NCI-H1092 (cell line): ENCODE measurements at regions not wholly inside any gene's neighbourhood (a gene's known extent, or its start where the extent isn't known, plus 50 kb on each side); places are given as distances from the start of the nearest gene placed in this dataset.

Experiments
- DNase-seq: peaks from one replicate; lab custom pipeline; 2025; lab: John Stamatoyannopoulos, UW

- DNase-seq = no peak
Measured at GRCh38 chr14:98999345-98999744, 272.7 kb downstream of the BCL11B start.

GRCh38 chr14:98999901-99000300 is 272.1 kb downstream of the BCL11B start:
- DNase-seq = no peak

- no peak for DNase-seq
Measured at GRCh38 chr14:99001241-99001640, 270.8 kb downstream of the BCL11B start.

GRCh38 chr14:99003646-99004045 is 268.4 kb downstream of the BCL11B start:
- no peak for DNase-seq

- no peak for DNase-seq
Measured at GRCh38 chr14:99004112-99004511, 267.9 kb downstream of the BCL11B start.

- DNase-seq = no peak
Measured at GRCh38 chr14:99006276-99006675, 265.7 kb downstream of the BCL11B start.

- no peak for DNase-seq
Measured at GRCh38 chr14:99007795-99008194, 264.2 kb downstream of the BCL11B start.

- no peak for DNase-seq
Measured at GRCh38 chr14:99009871-99010270, 262.1 kb downstream of the BCL11B start.

GRCh38 chr14:99011385-99011784 is 260.6 kb downstream of the BCL11B start:
- DNase-seq = no peak

GRCh38 chr14:99012703-99013102 is 259.3 kb downstream of the BCL11B start:
- DNase-seq = no peak

GRCh38 chr14:99015833-99016232 is 256.2 kb downstream of the BCL11B start:
- DNase-seq = no peak

GRCh38 chr14:99023371-99023770 is 248.6 kb downstream of the BCL11B start:
- no peak for DNase-seq

GRCh38 chr14:99024926-99025325 is 247.1 kb downstream of the BCL11B start:
- no peak for DNase-seq

- DNase-seq = no peak
Measured at GRCh38 chr14:99025418-99025817, 246.6 kb downstream of the BCL11B start.

GRCh38 chr14:99026471-99026870 is 245.5 kb downstream of the BCL11B start:
- no peak for DNase-seq

- no peak for DNase-seq
Measured at GRCh38 chr14:99028041-99028440, 244.0 kb downstream of the BCL11B start.

- no peak for DNase-seq
Measured at GRCh38 chr14:99028521-99028920, 243.5 kb downstream of the BCL11B start.

- no peak for DNase-seq
Measured at GRCh38 chr14:99029145-99029915, 242.7 kb downstream of the BCL11B start.

- DNase-seq = no peak
Measured at GRCh38 chr14:99029916-99030305, 242.1 kb downstream of the BCL11B start.

- DNase-seq = no peak
Measured at GRCh38 chr14:99030454-99030853, 241.5 kb downstream of the BCL11B start.

GRCh38 chr14:99032759-99033158 is 239.2 kb downstream of the BCL11B start:
- DNase-seq = no peak

- no peak for DNase-seq
Measured at GRCh38 chr14:99033951-99034350, 238.0 kb downstream of the BCL11B start.

- DNase-seq = no peak
Measured at GRCh38 chr14:99034711-99035171, 237.3 kb downstream of the BCL11B start.

GRCh38 chr14:99035268-99035667 is 236.7 kb downstream of the BCL11B start:
- no peak for DNase-seq
